ELF-1 (cell line): ENCODE measurements at regions not wholly inside any gene's neighbourhood (a gene's known extent, or its start where the extent isn't known, plus 50 kb on each side); places are given as distances from the start of the nearest gene placed in this dataset.

ENCODE experiments used
- DNase-seq: peaks from one replicate; pipeline ENCODE4 v3.0.0-alpha.2; 2016; ENCODE audit warnings: low read depth, low spot score

DNA sequence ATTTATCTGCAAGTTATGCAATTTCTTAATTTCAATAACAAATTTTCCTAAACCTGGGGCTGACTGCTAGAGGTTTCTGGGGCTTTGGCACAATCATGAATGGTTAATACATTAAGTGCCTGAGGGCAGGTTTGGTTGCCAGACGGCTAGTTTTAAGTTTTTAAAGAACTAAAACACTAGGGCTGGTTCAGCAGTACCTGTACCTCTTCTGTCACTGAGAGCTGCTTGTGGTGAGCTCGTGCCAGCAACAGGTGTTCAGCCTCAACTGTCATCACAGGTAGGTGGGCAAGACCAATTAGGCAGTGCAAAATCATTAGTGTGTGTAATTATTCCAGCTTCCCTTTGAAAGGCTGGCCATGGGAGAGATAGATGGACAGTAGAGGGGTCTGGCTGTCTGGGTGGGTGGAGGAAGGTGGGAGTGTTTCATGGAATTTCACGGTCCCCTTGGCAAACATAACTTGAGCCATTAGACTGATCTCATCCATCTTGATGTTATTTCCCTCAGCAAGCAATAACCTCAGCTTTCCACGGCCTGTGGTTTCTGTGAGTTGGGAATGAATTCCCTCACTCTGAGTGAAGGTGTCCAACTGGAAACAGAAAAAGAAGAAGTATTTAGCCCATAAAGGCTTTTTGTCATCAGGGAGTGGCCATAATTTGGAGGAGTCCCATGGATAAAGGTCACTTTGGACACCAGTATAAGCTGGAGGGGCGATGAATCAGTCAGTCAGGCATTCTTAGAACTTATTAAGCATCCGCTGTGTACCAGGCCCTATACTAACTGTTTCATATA, 114.8 kb downstream of the SNX19 start:
- no peak for DNase-seq

DNA sequence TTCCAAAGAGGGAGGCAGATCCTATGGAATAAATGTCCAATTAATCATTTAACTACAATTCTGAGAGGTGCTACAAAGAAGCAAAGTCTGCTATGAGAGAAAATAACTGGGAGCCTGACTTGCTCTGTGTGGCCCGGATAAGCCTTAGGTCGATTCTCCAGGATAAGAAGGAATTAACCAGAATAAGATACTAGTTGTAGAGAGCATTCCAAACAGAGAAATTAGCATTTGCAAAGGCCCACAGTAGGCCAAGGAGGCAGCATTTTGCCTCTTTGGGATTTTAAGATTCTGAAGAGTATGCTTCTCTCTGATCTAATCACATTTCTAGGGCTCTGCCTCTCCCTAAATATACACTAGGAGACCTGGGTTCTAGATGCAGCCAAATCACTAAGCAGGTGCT, 113.7 kb downstream of the SNX19 start:
- DNase-seq = no peak

DNA sequence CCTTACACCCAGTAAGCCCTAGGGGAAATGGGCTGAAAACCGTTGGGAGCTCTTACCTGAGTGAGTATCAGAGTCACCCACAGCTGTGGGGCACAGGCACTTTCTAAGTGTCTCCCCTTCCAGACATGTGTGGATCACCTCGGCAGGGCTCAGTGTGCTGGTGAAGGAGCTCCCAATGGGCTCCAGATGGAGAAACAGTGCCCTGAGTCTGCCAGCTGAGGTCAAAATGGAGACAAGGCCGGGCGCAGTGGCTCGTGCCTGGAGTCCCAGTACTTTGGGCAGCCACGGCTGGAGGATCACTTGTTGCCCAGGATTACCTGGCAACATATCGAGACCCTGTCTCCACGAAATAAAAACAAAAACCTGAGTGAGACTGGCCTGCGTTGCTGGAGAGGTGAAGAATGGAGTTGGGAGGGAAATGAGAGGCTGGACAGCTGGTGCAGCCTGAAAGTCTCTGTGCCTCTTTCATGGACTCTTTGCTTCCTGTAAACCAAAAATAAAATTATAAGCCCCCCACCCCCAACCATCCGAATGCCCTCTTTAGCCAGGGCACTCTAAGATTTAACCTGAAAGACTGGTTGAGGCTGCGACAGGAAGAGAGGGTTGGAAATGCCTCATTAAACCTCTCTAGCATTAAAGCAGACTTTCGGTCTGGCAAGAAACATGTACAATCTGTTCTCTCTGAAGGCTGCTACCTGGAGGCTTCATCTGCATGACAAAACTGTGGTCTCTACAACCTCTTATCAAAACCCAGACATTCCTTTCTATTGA, 111.8 kb downstream of the SNX19 start:
- no peak for DNase-seq

DNA sequence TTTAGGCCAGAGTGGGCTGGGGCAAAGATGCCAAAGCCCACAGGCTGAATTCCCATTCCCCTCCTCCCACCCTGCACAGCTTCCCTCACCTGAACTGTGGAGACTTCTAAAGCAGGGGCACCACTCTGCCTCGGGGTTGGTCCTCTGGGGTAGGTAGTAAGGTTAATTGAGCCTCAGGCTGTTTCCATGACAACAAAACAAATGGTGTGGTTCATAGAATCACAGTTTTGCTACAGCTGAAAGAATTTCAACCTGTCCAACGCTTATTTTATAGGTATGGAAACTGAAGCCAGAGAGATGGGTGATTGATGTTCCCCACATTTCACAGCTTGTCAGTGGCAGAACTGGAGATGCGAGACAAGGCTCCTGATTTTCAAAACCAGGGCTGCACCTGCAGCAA, 109.5 kb downstream of the SNX19 start:
- DNase-seq = no peak

DNA sequence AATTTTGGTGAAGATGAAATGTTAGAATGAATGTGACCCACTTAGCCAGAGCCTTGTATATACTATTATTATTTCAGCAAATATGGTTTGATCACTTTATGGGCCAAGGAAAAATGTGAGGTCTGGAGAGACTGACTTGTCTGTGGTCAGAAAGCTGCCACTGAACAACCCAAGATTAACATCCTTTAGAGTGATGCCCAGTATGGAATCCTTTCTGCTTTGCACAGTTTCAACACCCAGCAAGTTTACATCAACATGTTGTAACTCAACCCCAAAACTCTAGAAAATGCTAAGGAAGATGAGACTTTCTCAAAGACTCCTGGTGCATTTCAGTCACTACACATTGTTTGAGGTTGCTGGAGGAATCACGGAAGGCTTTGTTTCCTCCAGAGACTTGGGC, 107.7 kb downstream of the SNX19 start:
- no peak for DNase-seq

DNA sequence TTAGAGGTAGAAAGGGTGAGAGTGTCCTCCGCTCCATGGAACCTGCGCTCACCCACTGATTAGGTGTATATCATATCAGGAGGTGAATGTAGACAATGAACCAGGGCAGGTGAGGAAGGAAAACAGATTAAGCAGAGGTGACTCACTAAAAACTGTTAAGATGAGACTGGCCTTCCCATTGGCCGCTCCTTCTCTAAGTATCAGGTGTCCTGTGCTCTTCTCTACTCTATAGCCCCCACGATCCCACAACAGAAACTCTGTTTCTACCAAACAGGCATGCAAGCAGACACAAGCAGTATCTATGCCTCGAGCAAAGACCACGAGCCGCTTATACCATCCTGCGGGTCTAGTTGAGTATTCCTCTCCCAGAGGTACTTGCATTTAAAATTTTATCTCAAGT, 103.1 kb downstream of the SNX19 start:
- DNase-seq = no peak

DNA sequence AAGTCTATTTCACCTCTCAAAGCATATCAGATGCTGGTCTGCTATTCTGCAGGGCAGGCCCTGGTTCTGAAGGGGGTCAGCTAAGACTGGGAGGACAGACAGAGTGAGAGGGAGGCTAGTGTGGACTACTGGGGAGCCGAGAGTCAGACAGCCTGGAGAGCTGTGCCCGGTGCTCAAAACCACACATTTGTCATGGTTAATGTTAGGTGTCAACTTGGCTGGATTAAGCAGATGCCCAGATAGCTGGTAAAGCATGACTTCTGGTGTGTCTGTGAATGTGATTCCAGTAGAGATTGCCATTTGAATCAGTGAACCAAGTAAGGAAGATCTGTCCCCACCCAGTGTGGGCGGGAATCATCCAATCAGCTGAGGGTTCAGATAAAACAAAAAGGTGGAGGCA, 102.6 kb downstream of the SNX19 start:
- DNase-seq = no peak

DNA sequence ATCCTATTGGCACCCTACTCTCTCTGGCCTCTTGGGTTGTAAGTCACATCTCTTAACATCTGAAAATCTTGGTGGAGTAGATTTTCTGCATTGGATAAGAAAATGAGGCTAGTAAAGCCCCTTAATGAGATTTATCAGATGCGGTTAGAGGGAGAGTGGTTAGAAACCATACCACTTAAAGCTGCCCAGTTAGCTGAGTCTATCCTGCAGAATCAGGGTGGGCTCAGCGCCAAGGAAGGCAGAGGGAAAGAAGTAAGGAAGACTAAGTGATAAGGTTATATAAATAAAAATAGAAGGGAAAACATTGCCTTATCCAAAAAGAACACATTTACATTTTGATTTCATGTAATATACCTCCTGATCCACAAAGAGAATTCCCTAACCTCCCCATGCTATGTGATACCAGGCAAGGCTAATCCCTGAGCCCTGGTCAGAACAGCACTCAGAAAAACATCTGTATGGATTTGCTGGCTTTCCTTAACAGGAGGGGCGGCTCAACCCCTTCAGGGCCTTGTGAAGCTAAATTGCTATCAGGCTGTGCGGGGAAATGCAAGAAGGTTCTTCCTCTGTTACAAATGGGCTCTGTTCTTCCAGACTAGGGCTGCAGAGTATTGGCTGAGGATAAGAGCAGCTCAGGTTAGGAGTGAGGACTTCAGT, 101.7 kb downstream of the SNX19 start:
- DNase-seq = peak; percentile 44

DNA sequence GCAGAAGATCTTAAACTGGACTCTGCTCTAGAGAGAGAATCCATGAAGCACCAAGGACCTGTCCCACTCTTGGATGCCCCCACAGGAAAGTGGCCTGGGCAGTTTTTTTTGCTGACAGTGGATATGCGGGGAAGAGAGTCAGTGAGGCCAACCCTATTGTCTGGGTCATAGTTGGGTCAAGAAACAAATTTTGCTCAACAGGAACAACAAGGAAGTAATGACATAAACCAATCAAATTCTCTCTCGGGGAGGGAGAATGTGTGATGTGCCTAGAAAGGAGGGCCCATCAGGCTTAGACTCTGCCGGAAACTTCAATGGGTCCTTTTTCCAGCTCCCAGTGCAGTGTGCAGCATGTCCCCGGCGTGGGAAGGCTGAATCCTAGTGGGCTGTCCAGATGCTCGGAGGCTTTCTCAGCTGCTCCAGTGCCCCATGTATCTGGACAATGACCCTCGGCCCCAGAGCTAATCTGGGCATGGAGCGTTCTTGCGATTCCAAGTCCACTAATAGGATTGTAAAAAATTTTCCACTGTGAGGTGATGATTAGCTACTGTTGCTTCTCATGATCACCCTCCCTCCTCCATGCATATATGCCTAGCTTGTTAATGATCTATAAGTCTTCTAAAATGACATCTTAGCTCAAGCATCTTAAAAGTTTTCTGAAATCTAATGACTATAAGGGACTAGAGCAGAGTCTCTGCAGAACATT, 101.0 kb downstream of the SNX19 start:
- no peak for DNase-seq

DNA sequence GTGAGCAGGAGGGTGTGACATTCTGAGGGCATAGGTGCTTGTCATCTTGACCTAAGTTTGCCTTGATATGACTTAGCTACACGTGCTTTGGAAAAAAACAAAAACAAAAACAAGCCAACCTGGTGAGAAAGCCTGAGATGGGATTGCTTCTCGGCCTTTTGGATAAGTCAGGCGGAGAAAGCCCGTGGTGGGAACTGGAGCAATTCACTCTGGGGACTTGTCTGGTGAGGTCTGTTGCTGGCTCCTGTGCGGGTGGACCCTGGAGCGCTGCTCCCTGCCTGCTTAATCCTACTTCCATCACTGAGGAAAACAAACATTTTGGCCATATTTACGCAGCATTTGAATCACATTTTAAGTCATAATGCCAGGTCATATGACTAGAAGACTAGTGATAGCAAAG, 100.3 kb downstream of the SNX19 start:
- no peak for DNase-seq

DNA sequence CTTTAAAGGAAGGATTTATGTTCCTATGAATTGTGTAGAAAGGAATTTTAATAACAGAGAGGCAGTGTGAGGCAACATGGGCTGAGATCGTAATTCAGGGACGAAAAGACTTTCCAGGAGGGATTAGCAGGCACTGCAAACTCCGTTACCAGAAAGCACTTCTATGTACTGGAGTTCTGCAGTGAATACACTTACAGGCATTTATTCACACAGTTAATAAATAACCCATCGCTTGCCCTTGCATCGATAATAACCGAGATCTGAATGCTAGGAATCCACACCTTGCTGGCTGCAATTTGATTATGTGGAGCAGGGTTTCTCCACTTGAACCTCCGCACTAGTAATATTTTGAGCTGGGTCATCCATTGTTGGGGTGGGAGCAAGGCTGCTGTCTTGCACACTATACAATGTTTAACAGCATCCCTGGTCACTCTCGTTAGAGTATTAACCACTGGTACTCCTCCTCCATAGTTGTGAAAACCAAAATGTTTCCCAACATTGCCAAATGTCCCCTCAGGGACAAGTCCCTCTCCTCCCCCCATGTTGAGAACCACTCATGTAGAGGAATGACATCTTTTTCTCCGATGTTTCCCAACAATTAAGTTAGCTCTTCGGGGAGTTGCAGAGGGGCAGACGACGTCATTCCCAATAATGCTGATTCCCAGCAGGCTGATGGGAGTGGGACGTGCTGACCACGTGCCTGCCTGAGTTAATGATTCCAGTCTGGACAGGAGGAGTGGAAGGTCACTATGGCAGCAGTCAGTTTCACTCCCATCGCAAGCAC, 99.5 kb downstream of the SNX19 start:
- DNase-seq = no peak

DNA sequence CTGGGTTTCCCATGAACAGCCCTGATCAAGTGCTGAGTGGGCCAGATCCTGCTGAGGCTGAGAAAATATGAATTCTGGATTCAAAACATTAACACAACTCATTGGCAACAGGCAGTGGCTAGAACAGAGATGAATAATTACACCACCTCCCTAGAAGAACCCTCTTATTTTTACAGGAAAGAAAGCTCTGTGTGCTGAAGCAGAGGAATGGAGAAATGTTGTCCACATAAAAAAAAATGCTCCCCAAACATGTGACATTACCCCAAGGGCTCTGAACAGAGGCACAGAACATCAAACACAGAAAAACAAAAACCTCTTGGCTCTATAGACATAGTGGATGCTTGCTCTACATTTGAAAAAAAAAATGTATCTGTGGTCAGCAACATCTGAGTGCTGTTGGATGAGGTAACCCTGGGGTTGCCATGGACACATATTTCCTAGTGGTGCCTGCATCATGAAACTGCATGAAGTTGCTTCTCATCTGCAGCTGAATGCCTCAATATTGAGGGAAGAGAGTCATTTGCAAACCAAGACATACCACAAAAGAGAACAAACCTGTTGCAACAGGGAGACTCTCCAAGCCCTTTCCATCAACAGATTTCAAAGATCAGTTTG, 98.8 kb downstream of the SNX19 start:
- DNase-seq = no peak

DNA sequence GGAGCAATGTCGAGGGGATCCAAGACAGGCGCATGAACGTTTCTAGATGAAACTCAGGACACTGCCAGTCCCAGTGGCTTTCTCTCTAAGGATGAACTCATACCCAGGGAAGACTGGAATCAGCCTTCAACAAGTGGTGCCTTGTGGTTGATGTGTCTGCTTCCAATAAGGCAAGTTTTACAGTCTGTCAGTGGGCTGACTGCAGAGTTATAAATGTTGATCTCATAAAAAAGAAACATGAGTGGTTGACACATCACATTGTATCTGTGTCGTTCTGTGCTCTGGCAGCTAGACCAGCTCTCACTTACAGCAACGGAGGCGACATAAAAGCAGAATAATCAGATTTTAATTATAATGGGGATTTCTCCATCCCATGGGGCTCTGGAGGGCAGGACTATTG, 96.7 kb downstream of the SNX19 start:
- no peak for DNase-seq
